Fibroblast of skin of right quadriceps (primary cell): ENCODE measurements at regions not wholly inside any gene's neighbourhood (a gene's known extent, or its start where the extent isn't known, plus 50 kb on each side); places are given as distances from the start of the nearest gene placed in this dataset.
"Not testable (repeated sequence)": the region's sequence is repeated elsewhere in the genome, so short reads cannot be mapped to it uniquely, and the experiment has no call there.

Source experiments
- DNase-seq: peaks from one replicate; pipeline ENCODE4 v3.0.0-alpha.2; 2013

DNA sequence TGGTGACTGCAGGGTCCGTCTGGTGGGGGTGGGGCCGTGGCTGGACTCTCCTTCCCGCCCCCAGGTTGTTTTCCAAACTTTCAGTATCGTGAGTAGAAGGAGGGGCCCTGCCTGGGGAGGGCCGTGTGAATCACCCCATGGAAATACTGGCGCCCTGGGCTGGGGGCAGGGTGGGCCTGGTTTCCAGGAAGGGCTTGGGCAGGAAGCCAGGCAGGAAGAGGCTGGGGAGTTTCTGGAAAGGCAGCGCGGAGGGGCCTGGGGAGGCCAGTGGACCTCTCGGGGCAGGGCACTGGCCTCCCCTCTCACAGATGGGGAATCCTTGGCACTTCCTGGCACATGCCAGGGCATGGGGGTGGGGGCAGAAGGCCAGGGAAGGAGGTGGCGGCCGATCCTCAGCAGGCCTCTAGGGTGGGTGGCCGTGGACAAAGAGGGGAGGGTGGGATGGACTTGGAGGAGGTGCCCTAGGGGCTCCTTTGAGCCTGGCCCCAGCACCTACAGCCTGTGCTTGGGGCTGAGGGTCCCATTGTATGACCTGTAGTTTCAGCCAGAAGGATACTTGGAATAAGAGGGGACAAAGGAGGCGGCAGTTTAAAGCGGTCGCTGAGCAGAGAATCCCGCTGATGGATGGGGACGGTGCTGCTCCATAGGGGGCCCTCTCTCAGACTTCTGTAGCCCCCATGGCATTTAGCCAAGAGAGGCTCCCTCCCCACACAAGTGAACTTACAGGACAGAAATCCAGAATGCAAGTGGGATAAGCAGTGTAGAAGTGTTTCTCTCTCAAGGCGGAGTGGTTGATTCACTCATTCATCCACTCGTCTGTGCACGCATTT lies 56.5 kb upstream of the GATA2 start:
- DNase-seq = peak; percentile 95

DNA sequence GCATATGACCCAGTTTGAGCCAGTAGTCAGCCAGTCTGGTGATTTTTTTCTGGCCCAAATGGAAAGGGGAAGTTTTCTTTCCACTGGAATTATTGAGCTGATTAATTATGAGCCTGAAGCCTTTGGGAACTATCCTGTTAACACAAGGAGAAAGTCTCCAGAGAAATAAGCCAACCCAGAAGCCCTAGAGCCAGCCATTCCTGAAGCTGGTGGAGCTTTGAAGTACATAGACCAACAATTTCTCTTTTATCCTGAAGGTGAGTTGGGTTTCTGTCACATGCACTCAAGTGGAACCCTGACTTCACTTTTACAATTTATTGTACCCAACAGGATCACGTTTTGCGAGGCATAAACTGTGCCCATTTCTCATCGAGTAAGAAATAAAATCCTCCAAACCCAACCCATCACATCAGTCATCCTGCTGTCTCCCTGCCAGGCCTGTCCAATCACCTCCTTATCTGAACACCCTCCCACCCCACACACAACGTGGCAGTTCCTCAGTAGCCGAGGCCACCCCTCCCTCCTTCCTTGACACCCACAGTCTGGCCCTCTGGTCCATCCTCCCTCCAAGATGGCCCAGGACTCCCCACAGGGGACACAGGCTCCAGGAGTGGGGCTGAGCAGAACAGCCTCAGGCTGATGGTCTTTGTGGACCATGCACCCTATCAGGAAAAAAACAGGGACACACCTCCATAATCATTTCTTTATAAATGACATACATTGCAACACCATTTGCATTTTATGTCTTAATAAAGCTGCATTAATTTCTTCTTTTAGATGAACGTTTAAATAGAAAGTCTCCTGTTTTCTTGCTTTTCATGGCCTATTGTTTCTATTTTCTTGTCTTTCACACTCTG lies 55.7 kb upstream of the GATA2 start:
- peak; percentile 53 for DNase-seq

DNA sequence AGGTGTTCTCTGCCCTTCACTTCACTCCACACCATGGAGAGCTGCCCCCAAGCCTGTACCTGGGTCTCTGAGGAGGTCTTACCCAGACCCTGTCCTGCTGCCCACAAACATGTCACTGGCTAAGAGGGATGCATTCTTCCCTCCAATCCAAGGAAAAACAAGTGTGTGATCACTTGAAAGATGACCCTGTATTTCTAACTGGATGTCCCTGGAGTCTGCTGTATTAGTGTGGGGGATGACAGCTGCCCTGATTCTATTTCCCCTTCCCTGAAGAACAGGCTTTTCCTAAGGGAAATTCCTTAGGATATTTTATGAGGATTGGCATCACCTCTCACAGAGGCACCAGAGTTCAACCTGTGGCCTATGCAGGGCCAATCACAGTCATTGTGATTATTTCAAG lies 55.0 kb upstream of the GATA2 start:
- peak; percentile 21 for DNase-seq

DNA sequence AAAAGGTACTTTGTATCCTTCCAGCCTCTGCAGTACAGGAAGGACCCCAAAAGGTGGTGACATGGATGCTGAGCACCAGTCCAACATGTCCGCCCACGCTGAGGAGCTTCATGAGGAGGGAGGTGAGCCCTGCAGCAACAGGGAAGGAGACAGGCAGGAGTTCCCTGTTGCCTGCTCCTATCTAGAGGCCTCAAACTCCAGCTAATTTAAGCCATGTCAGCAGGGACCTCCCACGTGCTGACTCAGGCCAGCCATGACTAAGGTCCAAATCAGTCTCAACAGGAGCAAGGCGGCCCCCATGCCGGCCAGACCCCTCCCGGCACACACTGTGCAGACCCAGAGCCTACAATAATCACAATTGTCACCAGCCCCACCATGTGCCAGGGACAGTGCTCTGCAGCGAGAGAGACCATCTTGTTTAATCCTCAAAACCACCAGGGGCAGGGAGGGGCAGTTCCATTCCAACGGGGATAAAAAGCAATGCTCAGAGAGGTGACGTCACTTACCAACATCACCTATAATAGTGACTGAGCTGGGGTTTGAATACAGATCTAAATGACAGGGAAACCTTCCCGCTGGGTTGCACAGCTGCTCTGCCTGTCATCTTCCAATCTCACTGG lies 54.5 kb upstream of the GATA2 start:
- peak; percentile 80 for DNase-seq

DNA sequence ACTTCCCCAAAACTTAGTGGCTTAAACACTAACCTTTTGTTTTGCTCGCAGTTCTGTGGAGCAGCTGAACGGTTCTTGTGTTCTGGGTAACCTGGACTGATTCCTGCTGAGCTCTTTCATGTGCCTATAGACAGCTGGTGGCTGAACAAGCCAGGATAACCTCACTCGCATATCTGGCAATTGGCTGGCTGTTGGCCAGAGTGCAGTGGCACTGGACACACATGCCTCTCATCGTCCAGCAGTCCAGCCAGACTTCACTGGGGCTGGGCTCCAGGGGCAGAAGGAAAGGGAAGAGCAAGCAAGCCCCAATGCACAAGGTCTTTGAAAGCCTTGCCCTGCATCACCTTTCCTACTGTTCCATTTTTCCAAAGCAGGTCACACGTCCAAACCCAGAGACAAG lies 53.6 kb upstream of the GATA2 start:
- no peak for DNase-seq

DNA sequence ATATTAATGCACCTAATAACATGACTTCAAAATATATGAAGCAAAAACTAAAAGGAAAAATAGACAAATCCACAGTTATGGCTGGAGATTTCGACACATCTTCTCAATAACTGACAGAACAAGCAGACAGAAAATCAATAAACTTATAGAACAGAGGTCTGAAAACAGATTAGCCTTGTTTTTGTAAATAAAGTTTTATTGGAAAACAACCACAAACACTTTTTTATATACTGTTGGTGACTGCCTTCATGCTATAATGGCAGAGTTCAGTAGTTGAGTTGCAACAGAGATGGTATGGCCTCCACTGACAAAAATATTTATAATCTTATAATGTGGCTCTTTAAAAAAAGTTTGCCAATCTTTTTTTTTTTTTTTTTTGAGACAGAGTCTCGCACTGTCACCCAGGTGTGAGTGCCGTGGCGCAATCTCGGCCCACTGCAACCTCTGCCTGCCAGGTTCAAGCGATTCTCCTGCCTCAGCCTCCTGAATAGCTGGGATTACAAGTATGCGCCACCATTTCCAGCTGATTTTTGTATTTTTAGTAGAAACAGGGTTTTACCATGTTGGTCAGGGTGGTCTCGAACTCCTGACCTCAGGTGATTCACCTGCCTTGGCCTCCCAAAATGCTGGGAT lies 52.2 kb upstream of the GATA2 start:
- DNase-seq = no peak

DNA sequence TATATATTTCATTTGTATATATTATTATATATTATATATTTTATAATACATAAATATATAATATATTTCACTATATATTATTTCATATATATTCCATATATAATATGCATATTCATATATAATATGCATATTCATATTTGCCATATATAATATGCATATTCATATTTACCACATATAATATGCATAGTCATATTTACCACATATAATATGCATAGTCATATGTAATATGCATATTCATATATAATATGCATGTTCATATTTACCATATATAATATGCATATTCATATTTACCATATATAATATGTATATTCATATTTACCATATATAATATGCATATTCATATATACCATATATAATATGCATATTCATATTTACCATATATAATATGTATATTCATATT lies 51.2 kb upstream of the GATA2 start:
- DNase-seq = no peak

DNA sequence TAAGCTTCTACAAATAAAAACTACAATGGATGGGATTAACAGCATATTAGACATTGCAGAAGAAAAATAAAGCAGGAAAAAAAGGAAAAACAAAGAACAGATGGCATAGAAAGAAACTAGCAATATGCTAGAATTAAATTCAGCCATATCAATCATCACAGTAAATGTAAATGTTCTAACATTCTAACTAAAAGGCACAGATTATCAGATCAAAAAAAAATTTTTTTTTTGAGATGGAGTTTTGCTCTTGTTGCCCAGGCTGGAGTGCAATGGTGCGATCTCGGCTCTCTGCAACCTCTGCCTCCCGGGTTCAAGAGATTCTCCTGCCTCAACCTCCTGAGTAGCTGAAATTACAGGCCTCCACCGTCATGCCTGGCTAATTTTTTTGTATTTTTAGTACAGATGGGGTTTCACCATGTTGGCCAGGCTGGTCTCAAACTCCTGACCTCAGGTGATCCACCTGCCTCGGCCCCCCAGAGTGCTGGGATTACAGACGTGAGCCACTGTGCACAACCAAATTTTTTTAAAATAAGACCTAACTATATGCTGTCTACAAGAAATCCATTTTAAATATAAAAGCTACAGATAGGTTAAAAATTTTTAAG lies 50.7 kb upstream of the GATA2 start:
- not testable (repeated sequence) for DNase-seq
